HuH-7.5 (cell line): ENCODE measurements at regions not wholly inside any gene's neighbourhood (a gene's known extent, or its start where the extent isn't known, plus 50 kb on each side); places are given as distances from the start of the nearest gene placed in this dataset.
"Not testable (repeated sequence)": the region's sequence is repeated elsewhere in the genome, so short reads cannot be mapped to it uniquely, and the experiment has no call there.

Source experiments
- DNase-seq: peaks from one replicate; pipeline ENCODE4 v3.0.0; 2011; ENCODE audit warnings: low spot score

GRCh38 chr9:71632776-71633175 lies 135.5 kb downstream of the CEMIP2 start:
- DNase-seq: no peak

DNA sequence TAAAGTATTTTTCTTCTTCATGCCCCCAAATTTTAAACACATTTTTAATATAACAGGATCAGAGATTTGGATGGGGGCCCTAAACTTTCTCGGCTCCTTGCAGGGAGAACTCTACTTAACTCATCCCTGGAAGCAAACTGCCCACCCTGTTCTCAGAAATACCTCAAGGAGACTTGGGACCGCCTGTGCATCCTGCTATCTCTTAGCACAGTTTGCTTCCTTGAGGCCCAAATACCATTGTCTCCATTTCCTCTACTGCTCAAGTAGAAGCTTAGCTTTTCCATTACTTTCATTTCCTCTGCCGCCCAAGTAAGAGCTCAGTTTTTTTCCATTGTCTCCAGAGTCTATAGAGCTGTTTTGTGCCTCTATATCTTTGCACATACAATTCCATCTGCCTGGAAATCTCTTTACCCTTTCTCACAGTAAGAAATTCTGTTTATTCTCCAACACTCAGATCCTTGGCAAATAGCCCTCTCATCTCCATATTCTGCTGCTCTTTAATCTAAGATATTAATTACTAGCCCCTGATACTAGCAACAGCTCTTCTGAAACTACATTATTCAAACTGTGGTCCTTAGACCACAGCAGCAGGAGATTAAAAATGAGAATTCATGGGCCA lies 137.8 kb downstream of the CEMIP2 start:
- DNase-seq: no peak

DNA sequence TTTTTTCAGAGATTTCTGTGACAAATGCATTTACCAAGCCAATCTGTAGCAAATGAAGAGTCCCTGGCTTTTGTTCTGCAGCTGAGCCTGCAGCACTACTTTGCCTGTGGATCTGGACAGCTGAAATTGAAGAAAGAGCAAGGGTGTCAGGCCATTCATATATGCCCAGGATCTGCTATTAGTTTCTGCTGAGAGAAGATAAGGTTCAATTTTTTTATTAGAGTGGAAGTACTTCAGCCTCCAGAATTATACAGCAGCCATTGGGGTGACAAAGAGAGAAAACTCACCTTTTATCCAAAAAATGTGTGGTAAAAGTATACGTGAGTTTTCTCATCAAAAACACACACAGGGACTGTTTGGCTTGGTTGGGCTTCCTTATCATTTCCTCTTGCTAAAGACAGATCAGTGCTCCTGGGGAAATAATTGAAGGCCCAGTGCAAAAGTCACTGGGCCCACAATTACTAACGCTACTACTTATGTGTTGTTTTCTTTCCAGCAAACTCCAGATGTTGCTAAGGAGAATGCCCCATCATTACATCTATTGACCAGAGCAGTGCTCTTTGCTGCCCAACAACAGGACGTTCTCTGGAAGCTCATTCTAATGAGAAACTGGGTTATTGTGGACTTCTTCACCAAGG lies 138.6 kb downstream of the CEMIP2 start:
- no peak for DNase-seq

GRCh38 chr9:71628247-71628646 lies 140.1 kb downstream of the CEMIP2 start:
- no peak for DNase-seq

GRCh38 chr9:71627537-71627936 lies 140.8 kb downstream of the CEMIP2 start:
- DNase-seq: no peak

- DNase-seq: no peak
Observed at GRCh38 chr9:71626395-71626794, 141.9 kb downstream of the CEMIP2 start.

GRCh38 chr9:71624728-71625127 lies 143.6 kb downstream of the CEMIP2 start:
- no peak for DNase-seq

- no peak for DNase-seq
Observed at GRCh38 chr9:71620746-71621145, 147.6 kb downstream of the CEMIP2 start.

DNA sequence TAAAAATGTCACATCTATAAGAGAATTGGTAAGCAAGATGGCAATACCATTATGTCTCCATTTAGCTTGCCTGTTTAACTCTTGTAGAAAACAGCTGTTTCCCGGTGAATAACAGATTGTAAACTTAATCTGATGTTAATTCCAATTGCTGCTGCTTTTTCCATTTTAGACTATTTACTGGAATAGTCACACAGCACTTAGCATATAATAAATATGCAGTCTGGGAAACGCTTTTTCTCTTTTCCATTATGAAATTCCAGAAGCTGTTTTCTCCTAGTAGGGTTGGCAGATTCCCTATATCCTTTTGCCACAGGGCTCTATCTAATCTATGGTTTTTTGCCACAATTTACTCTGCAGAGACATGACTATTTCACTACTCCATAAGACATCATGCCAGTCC lies 148.0 kb downstream of the CEMIP2 start:
- no peak for DNase-seq

GRCh38 chr9:71619926-71620325 lies 148.4 kb downstream of the CEMIP2 start:
- DNase-seq: no peak

DNA sequence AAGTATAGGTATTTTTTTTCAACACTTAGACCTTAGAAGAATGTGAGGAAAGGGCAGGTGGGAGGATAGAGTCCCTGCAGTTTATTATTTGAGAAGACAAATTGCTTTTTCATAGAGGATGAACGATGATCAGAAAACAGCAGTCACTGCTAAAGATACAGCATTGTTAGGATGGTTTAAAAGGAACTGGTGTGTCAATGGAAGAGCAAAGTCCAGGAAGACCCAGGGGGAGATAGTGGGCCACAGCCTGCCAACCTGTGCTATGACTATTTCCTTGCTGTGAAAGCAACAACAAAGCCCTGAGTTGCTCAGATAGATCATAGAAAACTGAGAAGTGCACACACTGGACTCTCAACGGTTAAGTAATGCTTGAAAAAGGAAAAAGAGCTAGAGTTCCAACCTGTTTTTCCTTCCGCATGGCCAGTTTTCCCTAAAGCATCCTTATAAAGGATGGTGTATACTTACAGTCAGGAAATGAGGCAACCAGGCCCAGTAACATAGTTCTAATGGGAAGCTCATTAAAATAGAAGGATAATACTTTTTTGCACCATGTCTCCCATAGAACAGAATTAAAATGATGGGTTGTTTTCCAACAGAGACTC lies 153.8 kb downstream of the CEMIP2 start:
- no peak for DNase-seq

GRCh38 chr9:71612889-71613288 lies 155.4 kb downstream of the CEMIP2 start:
- no peak for DNase-seq

DNA sequence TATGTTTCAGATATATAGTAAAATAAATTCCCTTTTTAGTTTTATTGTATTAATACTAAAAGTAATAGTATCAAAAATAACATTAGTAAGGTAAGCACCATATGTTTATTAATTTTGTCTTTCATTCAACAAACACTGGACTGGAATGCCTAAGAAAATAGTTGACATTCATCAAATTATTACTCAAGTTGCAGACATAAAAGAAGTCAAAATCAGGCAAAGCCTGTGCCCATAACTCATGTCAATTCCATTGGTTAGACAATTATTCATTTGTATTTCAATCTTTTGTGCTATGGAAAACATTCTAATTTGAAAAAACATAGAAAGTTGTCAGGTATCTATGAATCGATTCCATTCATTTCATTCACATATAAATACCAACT lies 158.9 kb downstream of the CEMIP2 start:
- DNase-seq: no peak

DNA sequence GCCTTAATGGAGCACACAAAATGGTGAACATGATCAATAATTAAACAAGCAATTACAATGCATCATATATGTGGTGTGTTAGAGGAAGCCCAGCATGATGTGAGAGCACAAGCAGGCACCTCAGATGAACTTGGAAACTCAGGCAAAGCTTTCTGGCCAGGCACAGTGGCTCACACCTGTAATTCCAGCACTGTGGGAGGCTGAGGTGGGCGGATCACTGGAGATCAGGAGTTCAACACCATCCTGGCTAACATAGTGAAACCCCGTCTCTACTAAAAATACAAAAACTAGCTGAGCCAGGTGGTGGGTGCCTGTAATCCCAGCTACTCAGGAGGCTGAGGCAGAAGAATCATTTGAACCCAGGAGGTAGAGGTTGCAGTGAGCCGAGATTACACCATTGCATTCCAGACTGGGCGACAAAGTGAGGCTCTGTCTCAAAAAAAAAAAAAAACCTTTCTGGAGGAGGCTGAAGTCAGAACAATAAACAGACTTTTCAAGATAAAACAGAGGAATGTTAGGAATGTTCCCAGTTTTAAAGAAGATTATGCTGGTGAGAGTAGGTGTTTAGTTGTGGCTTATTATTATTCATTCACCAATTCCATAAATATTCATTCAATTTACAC lies 159.4 kb downstream of the CEMIP2 start:
- no peak for DNase-seq

DNA sequence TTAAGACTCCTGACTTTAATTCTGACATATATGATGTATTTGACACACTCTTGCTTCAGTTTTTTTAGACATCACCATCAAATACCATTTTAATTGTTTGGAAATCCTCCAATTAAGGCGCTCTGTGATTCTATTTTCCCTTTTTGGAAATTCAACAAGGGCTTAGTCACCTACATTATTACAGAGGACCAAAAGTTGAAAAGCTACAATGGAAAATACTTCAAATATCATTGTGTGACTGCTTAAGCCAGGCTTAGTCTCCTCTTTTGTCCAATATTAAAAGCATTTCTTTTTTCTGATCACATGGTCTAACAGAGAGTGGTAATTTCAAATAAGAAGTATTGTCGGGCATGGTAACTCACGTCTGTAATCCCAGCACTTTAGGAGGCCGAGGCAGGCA lies 160.3 kb downstream of the CEMIP2 start:
- no peak for DNase-seq

DNA sequence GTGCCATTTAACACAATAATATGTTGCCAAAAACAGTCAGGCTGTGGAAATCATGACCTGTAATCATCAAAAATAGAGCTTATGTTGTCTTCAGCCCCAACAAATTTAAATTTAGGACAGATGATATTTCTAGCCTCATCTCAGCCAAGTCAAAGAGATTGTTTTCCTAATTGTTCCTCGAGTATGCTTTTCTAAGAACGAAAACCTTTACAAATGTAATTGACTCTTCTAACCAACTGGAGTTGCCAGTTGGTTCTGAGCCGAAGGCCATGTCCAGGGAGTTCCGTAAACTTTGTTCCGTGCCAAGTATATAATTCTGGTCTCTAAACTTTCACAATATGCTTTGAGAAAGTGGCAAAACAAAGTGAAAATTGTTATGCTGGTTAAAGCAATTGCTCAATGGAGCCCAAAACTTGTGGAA lies 160.8 kb downstream of the CEMIP2 start:
- no peak for DNase-seq

GRCh38 chr9:71604197-71605063 lies 163.9 kb downstream of the CEMIP2 start:
- peak; percentile 43 for DNase-seq

- DNase-seq: no peak
Observed at GRCh38 chr9:71602652-71603051, 165.7 kb downstream of the CEMIP2 start.

DNA sequence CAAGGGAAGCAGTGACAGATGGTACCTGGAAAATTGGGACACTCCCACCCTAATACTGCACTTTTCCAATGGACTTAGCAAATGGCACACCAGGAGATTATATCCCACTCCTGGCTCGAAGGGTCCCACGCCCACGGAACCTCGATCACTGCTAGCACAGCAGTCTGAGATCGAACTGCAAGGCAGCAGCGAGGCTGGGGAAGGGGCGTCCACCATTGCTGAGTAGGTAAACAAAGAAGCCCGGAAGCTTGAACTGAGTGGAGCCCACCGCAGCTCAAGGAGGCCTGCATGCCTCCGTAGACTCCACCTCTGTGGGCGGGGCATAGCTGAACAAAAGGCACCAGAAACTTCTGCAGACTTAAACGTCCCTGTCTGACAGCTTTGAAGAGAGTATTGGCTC lies 172.6 kb downstream of the CEMIP2 start:
- DNase-seq: not testable (repeated sequence)

DNA sequence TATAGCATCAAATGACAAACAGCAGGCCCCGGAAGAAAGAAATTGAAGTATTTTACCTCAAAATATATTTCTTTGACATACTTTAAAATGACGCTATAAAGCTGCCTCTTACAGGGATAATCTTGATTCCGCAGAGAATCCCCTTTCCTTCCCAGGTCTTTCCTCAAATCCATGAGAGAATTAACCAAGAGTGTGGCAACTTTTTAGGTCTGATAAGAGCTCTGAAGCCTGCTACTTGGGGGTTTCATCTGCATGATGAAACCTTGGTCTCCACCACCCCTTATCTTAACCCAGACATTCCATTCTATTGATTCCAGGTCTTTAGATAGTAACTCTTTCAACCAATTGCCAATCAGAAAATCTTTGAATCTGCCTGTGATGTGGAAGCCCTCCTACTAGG lies 173.8 kb downstream of the CEMIP2 start:
- no peak for DNase-seq

GRCh38 chr9:71592400-71592799 lies 175.9 kb downstream of the CEMIP2 start:
- DNase-seq: no peak

- no peak for DNase-seq
Observed at GRCh38 chr9:71590362-71590761, 178.0 kb downstream of the CEMIP2 start.
